NCI-H1436 treated with DMSO at 0.1 percent for 48 hours (cell line): ENCODE measurements at regions not wholly inside any gene's neighbourhood (a gene's known extent, or its start where the extent isn't known, plus 50 kb on each side); places are given as distances from the start of the nearest gene placed in this dataset.
"Not testable (repeated sequence)": the region's sequence is repeated elsewhere in the genome, so short reads cannot be mapped to it uniquely, and the experiment has no call there.

Experiments
- DNase-seq: peaks from one replicate; lab custom pipeline; 2025; lab: John Stamatoyannopoulos, UW

DNA sequence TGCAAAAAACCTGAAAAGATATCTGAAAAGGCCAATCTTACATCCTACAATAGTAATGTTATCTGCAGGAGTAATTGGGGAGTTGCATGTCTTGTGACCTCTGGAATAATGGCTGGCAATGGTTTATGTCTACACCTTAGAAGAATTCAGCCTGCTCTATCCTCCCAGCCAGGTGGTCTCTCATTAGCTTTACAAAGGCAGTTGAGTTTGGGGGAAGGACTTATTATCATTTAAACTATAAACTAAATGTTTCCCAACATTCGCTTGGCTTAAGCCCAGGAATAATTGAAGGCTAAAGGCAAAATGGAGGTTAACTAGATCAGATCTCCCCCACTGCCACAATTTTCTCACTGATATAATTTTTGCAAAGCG is 158.4 kb upstream of the SFSWAP start:
- DNase-seq, result no peak

GRCh38 chr12:131553096-131553777 is 157.7 kb upstream of the SFSWAP start:
- DNase-seq, result no peak

- no peak for DNase-seq
Observed at GRCh38 chr12:131555197-131555846, 155.6 kb upstream of the SFSWAP start.

DNA sequence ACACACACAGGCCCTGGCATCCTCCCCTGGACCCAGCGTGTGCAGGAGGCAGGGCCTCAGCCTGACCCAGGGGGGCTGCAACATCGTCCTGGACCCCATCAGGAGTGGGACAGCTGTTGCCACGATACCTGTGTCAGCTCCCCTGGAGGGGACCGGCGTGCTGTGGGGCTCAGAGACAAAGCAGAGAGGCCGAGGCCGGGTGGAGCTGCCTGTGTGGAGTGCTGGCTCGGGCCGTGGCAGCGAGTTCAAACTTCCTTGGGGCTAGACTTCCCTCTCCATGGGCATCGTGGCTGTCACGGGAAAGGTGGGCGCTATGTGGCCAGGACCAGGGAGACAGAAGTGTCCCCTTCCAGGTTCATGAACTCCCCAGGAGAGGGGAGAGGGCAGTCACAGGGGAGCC is 155.0 kb upstream of the SFSWAP start:
- DNase-seq, result no peak

DNA sequence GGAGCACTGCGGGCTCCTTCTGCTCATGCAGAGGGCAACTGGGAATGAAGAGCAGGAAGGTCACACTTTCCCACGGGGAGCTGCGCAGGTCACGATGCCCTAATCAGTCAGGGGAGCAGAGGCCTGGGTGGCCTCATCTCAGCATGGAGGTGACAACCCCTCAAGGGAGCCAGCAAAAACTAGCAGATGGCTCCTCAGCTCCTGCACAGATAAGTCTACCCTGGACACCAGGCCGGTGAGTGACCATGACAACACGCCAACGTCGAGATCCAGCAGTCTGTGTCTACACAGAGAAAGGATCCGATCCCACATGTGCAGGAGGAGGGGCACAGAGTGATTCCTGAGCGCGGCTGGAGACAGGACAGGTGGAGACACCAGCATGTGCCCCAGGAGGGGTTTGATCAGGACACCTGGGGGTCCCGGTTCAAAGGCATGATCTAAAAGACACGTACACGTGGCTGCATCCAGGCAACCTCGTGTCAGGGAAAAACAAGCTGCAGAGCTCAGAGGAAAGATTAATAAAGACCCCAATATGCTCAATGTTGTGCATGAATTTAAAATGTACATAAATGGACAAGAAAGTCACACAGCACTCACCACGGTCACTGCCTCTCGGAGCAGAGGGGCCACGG is 153.7 kb upstream of the SFSWAP start:
- no peak for DNase-seq

- no peak for DNase-seq
Observed at GRCh38 chr12:131559517-131560516, 151.1 kb upstream of the SFSWAP start.

DNA sequence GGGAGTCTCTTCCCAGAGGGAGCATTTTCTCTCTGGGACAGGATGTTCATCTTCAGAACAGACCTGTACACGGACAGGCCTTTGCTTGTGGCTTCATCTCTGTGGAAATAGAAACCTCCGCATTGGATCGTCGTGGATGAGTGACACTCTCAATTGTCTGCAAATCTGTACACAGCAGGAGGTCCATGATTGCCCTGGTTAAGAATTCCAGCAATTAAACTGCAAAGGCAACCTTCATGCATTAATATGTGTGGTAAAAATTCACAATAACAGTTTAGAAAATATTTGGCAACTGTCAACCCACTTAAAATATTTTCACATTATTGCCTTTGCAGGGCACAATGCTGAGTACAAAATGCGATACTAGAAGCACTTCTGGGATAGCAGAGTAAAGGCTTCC is 149.8 kb upstream of the SFSWAP start:
- no peak for DNase-seq

- no peak for DNase-seq
Observed at GRCh38 chr12:131561891-131562684, 148.8 kb upstream of the SFSWAP start.

- not testable (repeated sequence) for DNase-seq
Observed at GRCh38 chr12:131564138-131564727, 146.7 kb upstream of the SFSWAP start.

DNA sequence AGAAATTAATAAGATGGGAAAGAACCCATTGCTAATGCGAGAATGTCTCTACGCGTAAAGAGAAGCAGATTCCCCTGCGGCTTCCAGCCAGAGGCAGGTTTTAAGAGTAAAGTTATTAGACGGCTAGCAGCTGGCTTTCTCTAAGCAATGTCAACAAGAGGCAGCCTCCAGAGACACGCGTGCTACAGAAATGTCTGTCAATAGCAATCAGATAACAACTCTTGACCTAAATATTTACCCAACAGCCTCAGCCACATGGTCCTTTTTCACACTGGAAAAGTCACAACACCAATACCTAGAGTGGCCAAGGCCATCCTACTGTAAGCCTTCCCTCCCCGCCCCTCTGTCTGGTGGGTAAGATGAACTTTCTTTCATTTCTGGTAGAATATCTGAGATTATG is 146.0 kb upstream of the SFSWAP start:
- peak; percentile 18 for DNase-seq

DNA sequence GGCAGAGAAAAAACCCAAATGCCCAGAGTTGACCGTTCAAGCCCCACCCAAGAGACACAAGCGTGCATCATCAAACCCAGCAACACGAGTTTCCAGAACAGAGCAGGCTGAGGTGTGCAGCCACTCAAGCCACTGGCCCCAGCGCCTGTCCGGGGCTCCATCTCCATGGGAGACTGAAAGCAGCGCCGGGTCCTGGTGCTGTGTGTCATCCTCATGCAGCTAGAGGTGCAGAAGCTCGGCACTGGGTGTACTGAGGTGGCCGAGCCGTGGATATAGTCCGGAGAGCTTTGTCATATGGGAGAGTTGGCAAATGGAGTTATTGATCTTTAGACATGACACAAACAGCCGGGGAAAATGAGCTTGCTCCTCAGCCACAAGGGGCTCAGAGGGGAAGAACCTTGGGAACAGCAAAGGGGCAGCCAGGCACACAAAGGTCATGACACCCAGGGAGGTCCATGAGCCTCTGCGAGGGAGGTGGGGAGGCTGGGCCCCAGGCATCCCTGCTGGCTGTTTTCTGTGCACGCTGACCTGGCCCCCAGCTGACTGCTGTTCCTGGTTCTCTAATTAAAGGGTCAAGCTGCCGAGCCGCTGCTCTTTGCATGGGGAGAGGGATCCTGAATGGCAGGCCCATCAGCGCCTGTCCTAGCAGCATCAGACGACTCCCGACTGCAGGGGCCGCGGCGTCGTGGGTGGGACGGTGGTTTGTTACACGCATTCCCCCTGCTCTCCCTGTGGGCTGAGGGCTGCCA is 145.4 kb upstream of the SFSWAP start:
- DNase-seq, result no peak

DNA sequence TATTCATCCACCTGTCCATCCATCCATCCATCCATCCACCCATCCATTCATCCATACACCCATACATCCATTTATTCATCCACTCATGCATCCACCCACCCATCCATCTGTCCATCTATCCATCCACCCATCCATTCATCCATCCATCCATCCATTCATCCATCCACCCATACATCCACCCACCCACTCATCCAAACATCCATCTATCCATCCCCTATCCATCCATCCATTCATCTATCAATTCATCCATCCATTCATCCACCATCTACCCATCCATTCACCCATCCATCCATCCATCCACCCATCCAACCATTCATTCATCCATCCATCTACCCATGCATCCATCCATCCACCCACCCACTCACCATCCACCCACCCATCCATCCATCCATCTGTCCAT is 142.6 kb upstream of the SFSWAP start:
- no peak for DNase-seq

DNA sequence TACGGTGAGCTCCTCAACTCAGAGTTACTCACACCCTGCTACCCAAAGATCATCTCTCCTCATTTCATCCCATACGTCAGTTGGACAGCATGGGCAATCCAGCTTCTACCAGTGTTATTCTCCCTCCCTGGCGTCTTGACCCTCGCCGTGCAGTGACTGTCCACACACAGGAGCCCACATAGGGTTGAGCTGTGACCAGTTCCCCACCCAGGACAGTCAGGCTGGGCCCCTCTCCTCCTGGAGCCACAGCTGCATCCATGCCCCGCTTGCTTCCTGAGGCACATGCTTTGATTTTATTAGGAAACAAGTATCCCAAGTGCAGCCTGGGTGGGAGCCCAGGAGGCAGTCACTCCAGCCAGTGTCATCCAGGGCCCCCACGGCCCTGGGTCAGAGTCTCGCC is 140.3 kb upstream of the SFSWAP start:
- no peak for DNase-seq

- no peak for DNase-seq
Observed at GRCh38 chr12:131571827-131572226, 139.1 kb upstream of the SFSWAP start.

GRCh38 chr12:131572626-131573025 is 138.3 kb upstream of the SFSWAP start:
- DNase-seq, result no peak

GRCh38 chr12:131573631-131574394 is 137.1 kb upstream of the SFSWAP start:
- DNase-seq, result no peak

DNA sequence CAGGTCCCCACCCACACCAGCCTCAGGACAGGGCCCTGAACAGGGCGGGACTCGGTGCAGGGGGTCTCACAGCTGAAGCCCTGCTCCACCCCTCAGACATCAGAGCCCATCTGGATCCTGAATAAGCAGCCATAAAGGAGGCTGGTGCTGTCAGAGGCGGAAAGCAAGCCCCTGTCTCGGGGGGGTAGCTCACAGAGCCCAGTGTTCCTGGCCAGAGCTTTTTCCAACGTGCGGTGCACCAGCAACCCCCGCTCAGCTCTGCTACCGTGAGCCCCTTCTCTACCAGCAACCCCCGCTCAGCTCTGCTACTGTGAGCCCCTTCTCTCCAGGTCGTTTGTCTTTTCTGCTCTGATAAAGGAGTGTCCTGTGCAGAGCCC is 136.5 kb upstream of the SFSWAP start:
- DNase-seq, result no peak

GRCh38 chr12:131575371-131575770 is 135.5 kb upstream of the SFSWAP start:
- DNase-seq, result no peak

- not testable (repeated sequence) for DNase-seq
Observed at GRCh38 chr12:131576734-131577133, 134.2 kb upstream of the SFSWAP start.

DNA sequence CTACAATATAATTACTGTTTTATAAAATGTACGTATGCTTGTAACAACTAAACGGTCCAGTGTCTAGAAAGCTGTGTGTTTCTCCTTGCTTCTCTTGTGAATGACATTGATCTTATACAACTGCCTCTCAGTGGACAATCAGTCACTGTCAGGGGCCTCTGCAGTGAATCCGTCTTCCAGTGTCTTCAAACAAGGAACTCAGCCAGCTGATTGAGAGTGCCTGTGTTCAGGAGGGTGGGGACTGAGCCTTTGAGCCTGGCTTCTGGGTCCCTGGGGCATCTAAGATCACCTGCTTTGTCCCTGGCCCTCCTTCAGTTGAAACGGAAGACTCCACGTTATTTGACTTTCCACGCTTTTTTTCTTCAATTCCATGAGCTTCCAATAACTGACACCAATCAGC is 133.1 kb upstream of the SFSWAP start:
- no peak for DNase-seq
